B cell (primary cell): ENCODE measurements at regions not wholly inside any gene's neighbourhood (a gene's known extent, or its start where the extent isn't known, plus 50 kb on each side); places are given as distances from the start of the nearest gene placed in this dataset.

Experiments
- ATAC-seq: fragments of 200-7000 bp; cut with Tn5 transposase; one replicate; pipeline ENCODE4 v1.10.0; 2021; ENCODE audit warnings: low read depth, mild to moderate bottlenecking, moderate number of reproducible peaks, moderate library complexity
- CTCF ChIA-PET: fragments of 350-600 bp; sonication (Branson Sonifier 250); formaldehyde crosslinking; loops from one replicate; lab custom pipeline; 2021; ENCODE audit warnings: antibody characterized with exemption, inconsistent platforms; lab: Charles Lee
- POLR2A ChIA-PET: fragments of 350-600 bp; sonication (Branson Sonifier 250); formaldehyde crosslinking; loops from one replicate; lab custom pipeline; 2021; ENCODE audit warnings: antibody characterized with exemption; lab: Charles Lee
- DNase-seq: peaks from one replicate; pipeline ENCODE4 v3.0.0; 2013
- H2AFZ ChIP-seq: 2 replicates; pipeline ENCODE4 v1.6.1; 2012; ENCODE audit warnings: mild to moderate bottlenecking, low read depth, low read length; ENCODE audit not compliant: insufficient read depth, poor library complexity, severe bottlenecking
- H3K27ac ChIP-seq, 2 donors: 1 replicate in 1 of 2; 2 replicates in 1 of 2; pipeline ENCODE4 v1.5.1; 2012 to 2013; ENCODE audit warnings: low read length in 2 of 2, mild to moderate bottlenecking in 2 of 2, moderate library complexity in 1 of 2
- H3K27me3 ChIP-seq, 4 experiments: fragments of 200-600 bp in 1 of 4; sonication (generic) in 1 of 4; replicated peaks in 1 of 4; 1 replicate in 2 of 4; 2 replicates in 2 of 4; pipeline versions ENCODE4 v1.6.1 to v1.7.0; 2013 to 2016; ENCODE audit warnings: low read length in 3 of 4, mild to moderate bottlenecking in 2 of 4, mixed read lengths in 1 of 4, moderate library complexity in 1 of 4; ENCODE audit not compliant: insufficient read depth in 4 of 4, control insufficient read depth in 3 of 4; ENCODE audit errors: control extremely low read depth in 1 of 4
- H3K36me3 ChIP-seq, 2 experiments: replicated peaks in 1 of 2; 1 replicate in 1 of 2; 2 replicates in 1 of 2; pipeline versions ENCODE4 v1.6.1 to v1.7.1; 2013; ENCODE audit warnings: low read length in 1 of 2; ENCODE audit not compliant: insufficient read depth in 2 of 2, control insufficient read depth in 1 of 2; ENCODE audit errors: control extremely low read depth in 1 of 2, extremely low read depth in 1 of 2
- H3K4me1 ChIP-seq, 2 donors: fragments of 200-600 bp in 1 of 2; sonication (generic) in 1 of 2; 1 replicate in 1 of 2; 2 replicates in 1 of 2; pipeline versions ENCODE4 v1.5.1 to v1.6.1; 2013 to 2017; ENCODE audit warnings: low read length in 2 of 2; ENCODE audit not compliant: control insufficient read depth in 2 of 2, insufficient read depth in 2 of 2
- H3K4me2 ChIP-seq: replicated peaks from 2 replicates; pipeline ENCODE3; 2012; ENCODE audit warnings: mild to moderate bottlenecking, low read depth, low read length; ENCODE audit not compliant: poor library complexity, severe bottlenecking
- H3K4me3 ChIP-seq, 5 experiments: fragments of 200-600 bp in 1 of 5; sonication (generic) in 1 of 5; 1 replicate in 3 of 5; 2 replicates in 2 of 5; pipeline versions ENCODE4 v1.5.1 to v1.7.0; 2011 to 2016; ENCODE audit warnings: low read length in 4 of 5, mild to moderate bottlenecking in 4 of 5, low read depth in 2 of 5, control low read depth in 1 of 5, moderate library complexity in 1 of 5; ENCODE audit not compliant: insufficient read depth in 1 of 5; ENCODE audit errors: control extremely low read depth in 1 of 5, extremely low read depth in 1 of 5
- H3K79me2 ChIP-seq: fragments of 200-600 bp; sonication (generic); one replicate; pipeline ENCODE4 v1.6.0; 2016; ENCODE audit warnings: low read length; ENCODE audit not compliant: control insufficient read depth, insufficient read depth
- H3K9ac ChIP-seq: fragments of 200-600 bp; sonication (generic); 2 replicates; pipeline ENCODE4 v1.6.1; 2017; ENCODE audit warnings: mild to moderate bottlenecking, low read length, moderate library complexity
- H3K9me3 ChIP-seq, 3 donors: one replicate each; pipeline versions ENCODE4 v1.6.1 to v1.7.1; 2013; ENCODE audit warnings: low read length in 2 of 3; ENCODE audit not compliant: control insufficient read depth in 2 of 3, insufficient read depth in 1 of 3; ENCODE audit errors: control extremely low read depth in 1 of 3
- H4K20me1 ChIP-seq: 2 replicates; pipeline ENCODE4 v1.6.0; 2012; ENCODE audit warnings: mild to moderate bottlenecking, low read length; ENCODE audit not compliant: insufficient read depth, control insufficient read depth, poor library complexity, severe bottlenecking
- H3K27ac Mint-ChIP-seq: one replicate; pipeline ENCODE4 v1.8.0; 2021; ENCODE audit warnings: mixed read lengths
- H3K27me3 Mint-ChIP-seq: one replicate; pipeline ENCODE4 v1.8.0; 2021; ENCODE audit warnings: mixed read lengths
- H3K4me1 Mint-ChIP-seq: one replicate; pipeline ENCODE4 v1.8.0; 2021; ENCODE audit warnings: mixed read lengths
- H3K4me3 Mint-ChIP-seq: one replicate; pipeline ENCODE4 v1.8.0; 2021; ENCODE audit warnings: mixed read lengths
- H3K9me3 Mint-ChIP-seq: one replicate; pipeline ENCODE4 v1.8.0; 2022; ENCODE audit warnings: mixed read lengths; ENCODE audit not compliant: insufficient read depth
- CTCF ChIP-seq: fragments of 200-600 bp; IDR thresholded peaks from one replicate; pipeline ENCODE4 v1.8.0; 2022; ENCODE audit warnings: antibody characterized with exemption, mild to moderate bottlenecking
- EZH2 ChIP-seq: IDR thresholded peaks from 2 replicates; pipeline ENCODE4 v1.6.1; 2012; ENCODE audit warnings: borderline replicate concordance, low read depth, mild to moderate bottlenecking, moderate library complexity, low read length; ENCODE audit not compliant: insufficient read depth, poor library complexity, severe bottlenecking
- WGBS: methylation state at CpG from one replicate; pipeline ENCODE4 v1.1.5; 2013; ENCODE audit warnings: missing lambda C conversion rate; ENCODE audit not compliant: insufficient coverage; 5-methylcytosine and 5-hydroxymethylcytosine counted together
- intact Hi-C: fragments of 100-400 bp; cut with micrococcal nuclease; formaldehyde crosslinking; loops from one replicate; pipeline ENCODE4 v1.10.0; 2022

- no peaks in the 10 kb centered on the region for H3K9me3 ChIP-seq
- no peaks in the 10 kb centered on the region for H3K27me3 ChIP-seq
- ATAC-seq (no peak), DNase-seq (no peak)
- POLR2A ChIA-PET = no interaction called here
- no peak overlapping the region for H3K4me3 ChIP-seq
- no peaks in the 10 kb centered on the region for H3K36me3 ChIP-seq
- TF ChIP-seq EZH2 = no peak
- no peak for TF ChIP-seq CTCF
- H3K4me2 ChIP-seq = no peak overlapping the region
- H3K27ac ChIP-seq = no peak overlapping the region
- WGBS = no CpG with 5 or more reads among the region's 3 CpGs
- CTCF ChIA-PET = interaction anchor here (1.2 kb wide), 1 partner anchor 15 kb away, joined by 6 read pairs; no protein-coding TSS in a partner anchor
- H3K4me3 Mint-ChIP-seq = no peak overlapping the region
- no peaks in the 10 kb centered on the region for H4K20me1 ChIP-seq
- H3K79me2 ChIP-seq = no peaks in the 10 kb centered on the region
- H3K27ac Mint-ChIP-seq = no peak overlapping the region
- no peaks in the 10 kb centered on the region for H3K4me1 Mint-ChIP-seq
- H3K4me1 ChIP-seq = no peaks in the 10 kb centered on the region
- no peak overlapping the region for H3K9ac ChIP-seq
- no peaks in the 10 kb centered on the region for H3K9me3 Mint-ChIP-seq
- no peaks in the 10 kb centered on the region for H3K27me3 Mint-ChIP-seq
- no peak overlapping the region for H2AFZ ChIP-seq
- intact Hi-C loops = no loop called here
Observed at GRCh38 chr4:18533262-18533775, 511.8 kb upstream of the LCORL start.

- no peaks in the 10 kb centered on the region for H3K27me3 ChIP-seq
- H3K9me3 ChIP-seq = no peaks in the 10 kb centered on the region
- POLR2A ChIA-PET = no interaction called here
- 92% methylated on average over 2 of the region's 4 CpGs for WGBS
- intact Hi-C loops = no loop called here
- no peaks in the 10 kb centered on the region for H3K79me2 ChIP-seq
- ATAC-seq (no peak), DNase-seq (no peak)
- H3K4me3 Mint-ChIP-seq = no peak overlapping the region
- H3K4me1 Mint-ChIP-seq = no peaks in the 10 kb centered on the region
- no peak overlapping the region for H3K27ac Mint-ChIP-seq
- H3K27ac ChIP-seq = no peak overlapping the region
- no peaks in the 10 kb centered on the region for H3K4me1 ChIP-seq
- no peak for TF ChIP-seq EZH2
- no peak for TF ChIP-seq CTCF
- H4K20me1 ChIP-seq = no peaks in the 10 kb centered on the region
- no peaks in the 10 kb centered on the region for H3K9me3 Mint-ChIP-seq
- H2AFZ ChIP-seq = no peak overlapping the region
- no peak overlapping the region for H3K4me3 ChIP-seq
- no peak overlapping the region for H3K4me2 ChIP-seq
- no peak overlapping the region for H3K9ac ChIP-seq
- CTCF ChIA-PET = no interaction called here
- no peaks in the 10 kb centered on the region for H3K27me3 Mint-ChIP-seq
- H3K36me3 ChIP-seq = no peaks in the 10 kb centered on the region
Observed at GRCh38 chr4:18531731-18532130, 510.2 kb upstream of the LCORL start.
